GM21723 (cell line): ENCODE measurements at regions not wholly inside any gene's neighbourhood (a gene's known extent, or its start where the extent isn't known, plus 50 kb on each side); places are given as distances from the start of the nearest gene placed in this dataset.

Experiments
- ATAC-seq: cut with Tn5 transposase; IDR thresholded peaks from one replicate; pipeline ENCODE4 v1.9.1; 2021; ENCODE audit warnings: mild to moderate bottlenecking, moderate library complexity; ENCODE audit not compliant: unreplicated experiment

- no peak for ATAC-seq
These were observed 232.6 kb downstream of the EFNB2 start for GRCh38 chr13:106302843-106303242.

DNA sequence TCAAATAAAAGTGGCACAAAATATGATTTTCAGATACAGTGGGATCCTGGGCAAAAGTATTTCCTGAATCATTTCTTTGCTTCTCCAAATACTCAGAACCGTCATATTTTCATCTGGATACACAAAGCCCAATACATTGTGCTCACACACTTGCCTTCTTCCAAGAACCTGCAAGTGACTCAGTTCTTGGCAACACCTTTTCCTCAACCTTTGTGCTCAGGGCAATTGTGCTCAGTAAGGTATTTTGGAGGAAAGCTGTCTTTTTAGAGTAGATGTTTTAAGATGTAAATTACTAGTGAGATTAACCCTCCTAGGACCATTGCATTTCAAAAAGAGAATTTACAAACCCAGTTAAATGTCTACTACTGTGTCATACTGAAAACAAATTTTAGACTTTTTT, 233.5 kb downstream of the EFNB2 start:
- no peak for ATAC-seq

DNA sequence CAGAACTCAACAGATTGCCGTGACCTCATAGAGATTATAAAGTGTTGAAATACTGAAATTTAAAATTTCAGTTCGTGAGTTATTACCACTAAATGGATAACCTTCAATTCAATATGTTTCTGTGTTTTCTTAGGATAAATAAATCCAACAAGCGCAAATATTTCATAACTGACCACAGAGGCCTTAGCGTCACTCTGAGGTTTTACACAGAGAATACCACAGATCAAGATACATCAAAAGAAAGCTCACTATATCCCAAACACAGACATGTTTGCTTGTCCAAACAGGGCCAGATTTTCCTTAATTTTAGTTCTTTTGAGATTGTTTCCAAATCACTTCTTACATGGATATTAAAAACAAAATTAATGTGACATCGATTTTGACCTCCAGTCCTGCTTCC, 235.8 kb downstream of the EFNB2 start:
- no peak for ATAC-seq

DNA sequence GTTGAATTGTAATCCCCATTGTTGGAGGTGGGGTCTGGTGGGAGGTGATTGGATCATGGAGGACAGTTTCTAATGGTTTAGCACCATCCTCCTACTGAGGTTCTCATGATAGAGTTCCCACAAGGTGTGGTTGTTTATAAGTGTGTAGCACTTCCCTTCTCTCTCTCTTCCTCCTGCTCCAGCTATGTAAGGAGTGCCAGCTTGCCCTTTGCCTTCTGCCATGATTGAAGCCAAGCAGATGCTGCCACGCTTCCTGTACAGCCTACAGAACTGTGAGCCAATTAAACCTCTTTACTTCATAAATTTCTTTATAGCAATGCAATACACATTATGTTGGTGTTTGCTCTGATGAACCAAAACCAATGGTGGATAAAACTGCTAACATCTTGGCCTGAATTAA, 238.2 kb downstream of the EFNB2 start:
- no peak for ATAC-seq

GRCh38 chr13:106296723-106297122, 238.7 kb downstream of the EFNB2 start:
- ATAC-seq: no peak

- ATAC-seq: no peak
These were observed 239.5 kb downstream of the EFNB2 start for GRCh38 chr13:106295971-106296370.

GRCh38 chr13:106291006-106291405, 244.5 kb downstream of the EFNB2 start:
- ATAC-seq: no peak

GRCh38 chr13:106287351-106287750, 248.1 kb downstream of the EFNB2 start:
- ATAC-seq: no peak

DNA sequence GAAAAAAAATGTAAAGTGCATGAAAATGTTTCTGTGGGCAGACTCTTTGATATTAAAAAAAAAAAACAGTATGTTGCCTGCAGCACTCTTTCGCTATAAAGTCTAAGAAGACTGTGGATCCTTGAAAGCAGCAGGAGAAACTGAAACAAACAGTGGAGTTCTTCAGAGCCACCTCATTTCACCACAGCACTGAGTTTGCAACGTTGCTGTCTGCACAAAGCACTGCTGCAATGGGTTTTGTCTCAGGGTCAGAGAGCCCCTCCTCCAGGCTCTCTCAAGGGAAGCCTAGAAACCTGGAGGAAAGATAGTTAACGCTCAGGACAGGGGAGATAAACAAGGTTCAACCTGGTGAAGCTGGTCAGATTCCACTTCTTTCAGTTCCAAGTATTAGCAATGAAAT, 248.7 kb downstream of the EFNB2 start:
- ATAC-seq: no peak

DNA sequence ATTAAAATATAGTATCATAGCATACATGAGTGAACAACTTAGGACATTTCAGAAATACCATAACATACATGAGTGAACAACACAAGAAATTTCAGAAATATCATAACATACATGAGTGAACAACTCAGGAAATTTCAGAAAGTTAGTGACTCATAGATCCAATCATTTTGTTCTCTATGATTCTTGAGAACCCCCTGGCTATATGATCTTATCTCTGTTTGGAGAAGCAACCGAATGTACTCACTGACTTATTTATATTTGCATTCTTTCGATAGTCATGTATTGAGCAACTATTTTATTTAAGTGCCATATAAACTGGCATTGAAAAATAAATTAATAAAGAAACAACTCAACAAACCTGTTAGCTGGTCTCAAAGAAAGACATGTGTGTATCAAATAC, 251.1 kb downstream of the EFNB2 start:
- no peak for ATAC-seq

DNA sequence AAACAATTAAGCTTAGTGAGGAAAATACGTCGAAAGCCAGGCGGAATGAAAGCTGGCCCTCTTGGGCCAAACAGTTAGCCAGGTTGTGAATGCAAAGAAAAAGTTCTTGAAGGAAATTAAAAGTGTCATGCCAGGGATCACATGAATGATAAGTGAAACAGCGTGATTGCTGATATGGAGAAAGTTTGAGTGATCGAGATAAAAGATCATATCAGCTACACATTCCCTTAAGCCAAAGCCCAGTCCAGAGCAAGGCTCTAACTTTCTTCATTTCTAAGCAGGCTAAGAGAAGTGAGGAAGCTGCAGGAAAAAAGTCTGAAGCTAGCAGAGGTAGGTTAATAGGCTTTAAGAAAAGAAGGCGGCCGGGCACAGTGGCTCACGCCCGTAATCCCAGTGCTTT, 254.0 kb downstream of the EFNB2 start:
- no peak for ATAC-seq

- no peak for ATAC-seq
These were observed 257.8 kb downstream of the EFNB2 start for GRCh38 chr13:106277484-106278154.

GRCh38 chr13:106276876-106277275, 258.6 kb downstream of the EFNB2 start:
- ATAC-seq: no peak

DNA sequence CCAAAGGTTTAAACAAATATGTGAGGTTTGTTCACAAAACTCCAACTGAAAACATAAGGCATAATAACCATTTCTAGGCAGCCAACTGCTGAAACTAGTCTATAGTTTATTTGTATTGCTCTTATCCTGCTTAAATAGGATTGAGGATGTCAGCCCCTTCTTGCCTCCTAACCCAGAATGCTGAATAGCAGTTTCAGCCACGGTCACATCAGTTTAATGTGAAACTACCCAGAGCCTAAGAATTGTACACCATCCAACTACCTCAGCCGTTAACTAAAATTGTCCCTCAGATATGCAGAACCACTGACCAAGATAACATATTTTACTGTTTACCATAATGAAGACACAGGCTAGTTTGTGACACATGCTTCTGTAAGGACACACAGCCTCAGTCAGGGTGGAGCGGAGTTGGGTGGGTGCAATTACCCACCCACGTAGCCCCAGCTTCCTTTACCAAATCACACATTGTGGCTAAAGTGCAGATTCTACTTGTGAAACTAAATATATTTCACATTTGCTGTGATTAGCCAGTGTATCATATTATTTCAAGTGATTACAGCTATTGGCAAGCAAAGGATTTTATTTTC, 259.9 kb downstream of the EFNB2 start:
- no peak for ATAC-seq

- ATAC-seq: no peak
These were observed 260.8 kb downstream of the EFNB2 start for GRCh38 chr13:106274551-106275203.

DNA sequence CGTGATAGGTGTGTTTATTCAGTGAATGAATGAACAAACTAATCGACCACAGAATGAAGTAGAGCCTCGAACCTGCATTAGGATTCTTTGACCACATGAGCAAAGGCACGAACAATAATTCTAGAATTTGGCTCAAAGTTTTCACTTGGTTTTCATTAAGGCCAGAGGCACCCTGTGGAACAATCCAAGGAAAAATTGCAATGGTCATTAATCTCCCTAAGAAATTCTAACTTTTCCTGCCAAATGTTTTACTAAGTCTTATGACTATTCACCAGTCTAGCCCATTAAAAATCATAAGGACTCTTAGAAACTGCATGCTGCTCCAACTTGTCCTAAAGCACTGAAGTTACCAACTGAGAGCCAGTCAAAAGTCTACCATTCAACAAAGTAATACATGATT, 271.7 kb downstream of the EFNB2 start:
- no peak for ATAC-seq

GRCh38 chr13:106262886-106263285, 272.6 kb downstream of the EFNB2 start:
- ATAC-seq: no peak

DNA sequence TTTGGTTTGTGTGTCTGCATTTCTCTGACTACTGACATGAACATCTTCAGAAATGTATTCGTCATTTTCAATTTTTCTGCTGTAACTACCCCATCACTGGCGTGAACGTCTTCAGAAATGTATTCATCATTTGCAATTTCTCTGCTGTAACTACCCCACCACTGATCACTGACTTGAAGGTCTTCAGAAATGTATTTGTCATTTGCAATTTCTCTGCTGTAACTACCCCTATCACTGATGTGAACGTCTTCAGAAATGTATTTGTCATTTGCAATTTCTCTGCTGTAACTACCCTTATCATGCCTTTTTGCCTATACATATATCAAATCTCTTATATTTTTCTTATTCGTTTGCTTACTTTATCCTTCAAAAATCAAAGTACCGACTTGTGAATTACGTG, 274.0 kb downstream of the EFNB2 start:
- ATAC-seq: no peak

DNA sequence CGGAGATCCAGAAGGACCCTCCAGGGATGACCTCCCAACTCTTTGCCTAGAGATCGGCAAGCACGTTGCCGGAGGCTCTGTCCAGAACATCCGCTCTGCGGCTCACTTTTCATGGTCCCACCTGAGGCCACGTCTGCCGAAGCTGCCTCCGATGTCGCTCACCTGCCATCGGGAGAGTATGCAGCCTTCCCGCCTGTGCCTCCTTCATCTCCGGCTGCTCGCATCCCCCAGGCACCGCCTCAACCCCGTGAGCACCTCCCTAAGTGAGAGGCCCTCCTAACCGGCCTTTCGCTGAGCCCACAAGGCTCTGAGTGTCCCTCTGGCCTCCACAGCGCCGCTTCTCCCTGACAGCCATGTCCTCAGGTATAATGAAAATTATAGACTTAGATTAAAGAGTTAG, 275.1 kb downstream of the EFNB2 start:
- ATAC-seq: no peak

DNA sequence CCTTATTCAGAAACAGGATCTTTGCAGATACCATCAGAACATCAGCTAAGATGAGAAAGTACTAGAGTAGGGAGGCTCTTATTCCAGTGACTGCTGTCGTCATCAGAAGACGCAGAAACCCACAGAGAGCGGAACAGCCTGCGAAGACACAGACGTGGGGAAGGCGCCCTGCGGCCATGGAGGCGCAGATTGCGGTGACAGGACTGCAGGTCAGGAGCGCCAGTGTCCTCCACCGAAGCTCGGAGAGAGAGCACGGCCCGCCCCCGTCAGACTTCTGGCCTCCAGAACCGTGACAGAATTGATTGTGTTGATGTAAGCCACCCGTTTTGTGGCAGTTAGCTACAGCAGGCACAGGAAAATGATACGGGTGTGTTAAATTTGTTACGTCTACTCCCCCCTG, 275.5 kb downstream of the EFNB2 start:
- no peak for ATAC-seq

DNA sequence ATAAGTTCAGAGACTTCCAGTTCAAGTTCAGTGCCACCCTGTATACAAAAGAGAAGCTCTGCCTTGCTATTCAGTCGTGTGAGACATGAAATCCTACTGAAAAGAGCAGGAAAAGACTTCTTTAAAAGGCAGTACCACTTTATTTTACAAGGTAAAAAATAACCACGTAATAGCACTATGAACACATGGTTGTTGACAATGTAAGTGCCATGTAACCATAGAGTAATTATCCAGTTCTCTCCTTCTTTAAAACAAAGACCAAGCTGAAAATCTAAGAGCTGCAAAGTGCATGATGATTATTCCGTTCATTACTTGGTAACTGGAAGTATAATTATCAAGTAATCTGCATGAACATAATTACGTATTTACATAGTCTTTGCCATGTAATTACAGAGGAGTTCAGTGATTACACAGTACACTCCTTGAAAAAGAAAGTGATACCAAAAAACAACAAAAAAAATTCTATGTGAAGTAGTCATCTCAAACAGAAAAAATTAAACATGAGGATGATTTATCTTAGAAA, 288.7 kb downstream of the EFNB2 start:
- ATAC-seq: no peak

- no peak for ATAC-seq
These were observed 289.2 kb downstream of the EFNB2 start for GRCh38 chr13:106246242-106246641.
